ENCODE measurements at regions not wholly inside any gene's neighbourhood (a gene's known extent, or its start where the extent isn't known, plus 50 kb on each side); places are given as distances from the start of the nearest gene placed in this dataset.

DNA sequence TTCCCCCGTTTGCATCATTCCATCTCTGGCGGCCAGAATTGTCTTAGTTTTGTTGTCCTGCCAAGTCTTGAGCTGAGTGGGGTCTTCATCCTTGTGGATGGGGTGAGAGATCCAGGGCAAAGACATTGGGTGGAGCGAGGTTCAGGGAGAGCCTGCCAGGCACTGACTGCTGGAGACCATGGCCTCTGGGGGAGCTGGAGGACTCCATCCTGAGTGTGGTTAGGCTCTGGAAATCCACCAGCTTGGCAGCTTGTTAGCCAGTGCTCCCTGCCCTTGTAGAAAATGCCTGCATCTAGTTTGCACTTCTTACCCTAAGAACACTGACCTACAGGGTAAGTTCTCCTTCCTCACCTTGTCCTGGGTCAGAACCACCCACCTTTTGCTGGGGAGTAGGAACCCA is 97.2 kb upstream of the ZNF536 start:
- Histone ChIP-seq H3K36me3 (ENCODE audit: control insufficient read depth, insufficient read depth, low read length) (no peaks in the 10 kb centered on the region), H3K27me3 (ENCODE audit: control insufficient read depth, insufficient read depth, low read length) (no peaks in the 10 kb centered on the region), H3K4me3 (ENCODE audit: low read depth, low read length) (no peak overlapping the region)
- POLR2A ChIA-PET: no interaction called here
- CTCF ChIA-PET: no interaction called here
- DNase-seq (ENCODE audit: low read depth): no peak
- TF ChIP-seq CTCF (IDR thresholded peaks at IDR 0.05; ENCODE audit: insufficient read depth, low read depth, low read length): no peak

GRCh38 chr19:30276011-30276882 is 95.9 kb upstream of the ZNF536 start:
- CTCF ChIA-PET: no interaction called here
- no peaks in the 10 kb centered on the region for H3K27me3 ChIP-seq (ENCODE audit: control insufficient read depth, insufficient read depth, low read length)
- no peak for TF ChIP-seq CTCF (IDR thresholded peaks at IDR 0.05; ENCODE audit: insufficient read depth, low read depth, low read length)
- POLR2A ChIA-PET: no interaction called here
- no peaks in the 10 kb centered on the region for H3K36me3 ChIP-seq (ENCODE audit: control insufficient read depth, insufficient read depth, low read length)
- H3K4me3 ChIP-seq (ENCODE audit: low read depth, low read length): no peak overlapping the region
- no peak for DNase-seq (ENCODE audit: low read depth)

- CTCF ChIA-PET: no interaction called here
- DNase-seq (ENCODE audit: low read depth): no peak
- TF ChIP-seq CTCF (IDR thresholded peaks at IDR 0.05; ENCODE audit: insufficient read depth, low read depth, low read length): no peak
- H3K4me3 ChIP-seq (ENCODE audit: low read depth, low read length): no peak overlapping the region
- H3K36me3 ChIP-seq (ENCODE audit: control insufficient read depth, insufficient read depth, low read length): no peaks in the 10 kb centered on the region
- POLR2A ChIA-PET: no interaction called here
- H3K27me3 ChIP-seq (ENCODE audit: control insufficient read depth, insufficient read depth, low read length): no peaks in the 10 kb centered on the region
Measured at GRCh38 chr19:30276883-30277280, 95.3 kb upstream of the ZNF536 start.

- Histone ChIP-seq H3K4me3 (ENCODE audit: low read depth, low read length) (no peak overlapping the region), H3K27me3 (ENCODE audit: control insufficient read depth, insufficient read depth, low read length) (no peaks in the 10 kb centered on the region), H3K36me3 (ENCODE audit: control insufficient read depth, insufficient read depth, low read length) (no peaks in the 10 kb centered on the region)
- CTCF ChIA-PET: no interaction called here
- DNase-seq (ENCODE audit: low read depth): no peak
- POLR2A ChIA-PET: no interaction called here
- TF ChIP-seq CTCF (IDR thresholded peaks at IDR 0.05; ENCODE audit: insufficient read depth, low read depth, low read length): no peak
Measured at GRCh38 chr19:30277941-30278881, 94.0 kb upstream of the ZNF536 start.

DNA sequence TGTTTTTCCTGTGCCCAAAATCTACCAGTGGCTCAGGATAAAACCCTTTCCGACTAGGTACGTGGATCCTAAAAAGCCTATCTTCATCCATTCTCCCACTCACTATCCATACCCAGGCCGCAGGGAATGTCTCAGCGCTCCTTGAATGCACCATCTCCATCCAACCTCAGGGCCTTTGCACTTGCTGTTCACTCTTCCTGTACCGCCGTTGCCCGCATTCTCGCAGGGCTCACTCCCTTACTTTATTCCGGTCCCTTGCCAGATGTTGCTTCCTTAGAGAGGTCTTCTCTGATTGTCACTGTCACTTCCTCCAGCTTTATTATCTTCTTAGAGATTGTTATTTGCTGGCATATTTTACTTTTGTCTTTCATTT is 93.3 kb upstream of the ZNF536 start:
- ChIA-PET CTCF (interaction anchor here (1.1 kb wide), 1 partner anchor 15 kb away, joined by 3 read pairs; no protein-coding TSS in a partner anchor), POLR2A (no interaction called here)
- no peaks in the 10 kb centered on the region for H3K27me3 ChIP-seq (ENCODE audit: control insufficient read depth, insufficient read depth, low read length)
- TF ChIP-seq CTCF (IDR thresholded peaks at IDR 0.05; ENCODE audit: insufficient read depth, low read depth, low read length): no peak
- H3K4me3 ChIP-seq (ENCODE audit: low read depth, low read length): no peak overlapping the region
- H3K36me3 ChIP-seq (ENCODE audit: control insufficient read depth, insufficient read depth, low read length): no peaks in the 10 kb centered on the region
- no peak for DNase-seq (ENCODE audit: low read depth)
